GM21786 (cell line): ENCODE measurements at regions not wholly inside any gene's neighbourhood (a gene's known extent, or its start where the extent isn't known, plus 50 kb on each side); places are given as distances from the start of the nearest gene placed in this dataset.

Source experiments
- ATAC-seq: cut with Tn5 transposase; IDR thresholded peaks from one replicate; pipeline ENCODE4 v1.9.1; 2021; ENCODE audit not compliant: unreplicated experiment

DNA sequence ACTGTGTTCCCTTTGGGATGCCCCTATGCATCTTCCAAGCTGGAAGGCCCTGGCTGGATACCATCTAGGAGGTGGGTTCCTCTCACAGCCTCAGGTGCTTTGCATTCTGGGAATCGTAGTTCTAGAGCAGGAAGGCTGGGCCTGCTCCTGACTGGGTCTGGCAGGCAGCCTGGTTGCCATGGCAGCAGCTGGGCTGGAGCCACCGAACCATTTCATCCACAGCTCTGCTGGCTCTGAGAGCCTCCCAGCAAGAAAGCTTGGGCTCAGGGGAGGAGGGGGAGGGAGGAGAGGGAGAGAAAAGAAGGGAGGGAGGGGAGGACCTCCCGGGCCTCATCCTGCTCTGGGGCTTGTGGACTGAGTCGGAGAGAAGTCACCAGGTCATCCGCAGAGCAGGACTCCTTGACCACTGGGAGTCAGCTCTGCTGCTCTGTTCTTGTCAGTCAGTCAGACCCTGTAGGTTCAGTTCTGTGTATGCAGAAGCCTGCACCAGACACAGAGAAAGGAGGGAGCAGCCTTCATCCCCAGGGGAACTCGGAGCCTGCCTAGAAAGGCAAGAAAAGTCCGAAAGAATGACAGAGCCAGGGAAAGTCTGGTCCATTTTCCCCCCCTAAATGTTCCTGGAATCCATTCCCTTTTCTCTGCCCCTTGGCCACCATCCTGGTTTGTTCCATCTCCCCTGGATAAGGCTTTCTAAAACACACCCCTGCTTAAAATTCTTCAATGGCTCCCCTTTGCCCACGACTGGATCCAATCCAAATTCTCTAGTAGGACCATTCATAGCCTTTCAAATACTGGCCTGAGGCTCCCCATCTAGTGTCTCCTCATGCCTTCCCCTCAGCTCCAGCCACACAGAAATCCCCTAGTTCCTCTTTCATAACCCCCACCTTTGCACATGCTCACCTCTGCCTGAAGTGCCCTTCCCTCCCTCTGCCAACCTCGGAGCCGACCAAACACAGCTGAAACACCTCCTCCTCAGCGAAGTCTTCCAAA is 65.4 kb upstream of the ARAP3 start:
- ATAC-seq = peak; percentile 64

- ATAC-seq = no peak
Observed at GRCh38 chr5:141746395-141746794, 64.4 kb upstream of the ARAP3 start.

GRCh38 chr5:141745390-141745789 is 63.4 kb upstream of the ARAP3 start:
- no peak for ATAC-seq

DNA sequence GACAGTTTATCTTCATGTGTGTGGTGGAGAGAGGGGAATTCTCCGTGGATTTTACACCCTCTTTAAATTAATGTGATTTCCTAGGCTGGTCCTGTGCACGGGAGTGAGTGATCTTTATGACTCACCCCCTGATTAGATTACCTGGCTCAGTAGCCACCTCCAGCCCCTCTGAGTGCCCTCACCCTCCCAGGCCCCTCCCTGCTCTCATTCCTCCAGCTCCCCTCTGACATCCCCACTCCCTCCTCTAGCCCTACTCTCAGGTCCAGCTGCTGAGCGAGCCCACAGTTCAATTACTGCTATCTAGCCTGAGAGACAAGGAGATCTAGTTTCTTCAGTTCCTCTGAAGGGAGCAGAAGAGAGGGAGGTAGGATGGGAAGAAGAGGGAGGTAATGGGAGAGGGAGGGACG is 61.8 kb upstream of the ARAP3 start:
- ATAC-seq = no peak

DNA sequence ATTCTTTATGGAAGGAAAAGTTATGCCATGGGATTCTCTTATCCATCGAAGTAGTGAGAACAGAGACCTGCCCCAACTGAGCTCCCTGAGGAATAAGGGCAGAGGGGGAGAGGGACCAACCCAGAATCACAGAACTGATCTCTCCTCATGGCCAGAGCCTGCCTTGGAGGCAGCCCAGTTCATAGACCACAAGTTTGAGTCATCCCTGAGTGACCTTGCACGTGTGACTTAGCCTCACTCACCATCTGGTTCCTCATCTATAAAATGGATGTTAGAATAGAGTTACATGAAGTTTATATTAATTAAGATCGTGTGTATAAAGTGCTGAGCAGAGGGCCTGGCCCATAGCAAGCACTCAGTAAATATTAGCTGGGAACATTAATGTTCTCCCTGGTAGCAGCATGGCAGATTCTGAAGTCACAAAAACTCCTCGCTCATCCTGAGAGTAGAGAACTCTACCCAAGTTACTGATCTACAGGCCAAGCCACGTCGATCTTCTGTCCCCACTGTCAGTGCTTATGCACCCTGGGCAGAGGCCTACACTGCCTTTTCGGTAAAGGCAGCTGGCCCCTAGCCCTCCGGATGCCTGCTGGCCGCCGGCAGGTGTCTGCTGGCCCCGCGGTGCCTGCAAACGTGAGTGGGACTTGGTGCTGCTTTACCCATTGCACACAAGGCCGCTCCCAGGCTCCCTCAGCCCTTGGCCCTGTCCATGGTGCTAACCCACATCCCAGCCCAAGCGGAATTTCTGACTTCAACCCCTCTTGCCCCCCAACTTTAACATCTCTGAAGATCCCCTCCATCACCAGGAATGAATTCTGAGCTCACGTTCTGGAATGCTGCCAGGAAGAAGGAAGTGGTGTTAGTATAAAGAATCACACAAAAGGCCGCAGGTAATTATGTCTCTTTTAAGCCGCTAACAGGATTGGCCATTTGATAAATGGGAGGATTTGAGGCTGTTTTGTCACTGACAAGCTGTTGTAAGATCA is 61.1 kb upstream of the ARAP3 start:
- no peak for ATAC-seq

- no peak for ATAC-seq
Observed at GRCh38 chr5:141742144-141742543, 60.1 kb upstream of the ARAP3 start.

- ATAC-seq = no peak
Observed at GRCh38 chr5:141740885-141741284, 58.9 kb upstream of the ARAP3 start.

DNA sequence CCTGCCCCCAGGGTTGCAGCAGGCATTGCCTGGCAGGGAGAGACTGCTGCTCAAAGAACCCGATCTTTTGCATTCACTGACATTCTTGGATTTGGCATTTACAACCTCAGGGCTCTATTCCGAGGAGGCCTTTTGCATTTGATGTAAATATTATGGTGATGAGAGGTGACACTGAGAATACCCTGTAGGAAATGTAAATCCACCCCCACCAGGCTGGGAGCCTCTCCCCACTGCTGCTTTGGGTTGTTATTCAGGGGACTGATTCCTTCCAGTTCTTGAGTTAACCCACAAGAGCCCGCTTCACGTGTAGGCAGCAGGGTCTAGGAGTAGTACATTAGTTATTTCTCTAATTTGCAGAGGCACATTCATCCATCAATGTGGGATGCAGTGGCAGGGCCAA is 55.5 kb upstream of the ARAP3 start:
- no peak for ATAC-seq

- no peak for ATAC-seq
Observed at GRCh38 chr5:141735823-141736222, 53.8 kb upstream of the ARAP3 start.

DNA sequence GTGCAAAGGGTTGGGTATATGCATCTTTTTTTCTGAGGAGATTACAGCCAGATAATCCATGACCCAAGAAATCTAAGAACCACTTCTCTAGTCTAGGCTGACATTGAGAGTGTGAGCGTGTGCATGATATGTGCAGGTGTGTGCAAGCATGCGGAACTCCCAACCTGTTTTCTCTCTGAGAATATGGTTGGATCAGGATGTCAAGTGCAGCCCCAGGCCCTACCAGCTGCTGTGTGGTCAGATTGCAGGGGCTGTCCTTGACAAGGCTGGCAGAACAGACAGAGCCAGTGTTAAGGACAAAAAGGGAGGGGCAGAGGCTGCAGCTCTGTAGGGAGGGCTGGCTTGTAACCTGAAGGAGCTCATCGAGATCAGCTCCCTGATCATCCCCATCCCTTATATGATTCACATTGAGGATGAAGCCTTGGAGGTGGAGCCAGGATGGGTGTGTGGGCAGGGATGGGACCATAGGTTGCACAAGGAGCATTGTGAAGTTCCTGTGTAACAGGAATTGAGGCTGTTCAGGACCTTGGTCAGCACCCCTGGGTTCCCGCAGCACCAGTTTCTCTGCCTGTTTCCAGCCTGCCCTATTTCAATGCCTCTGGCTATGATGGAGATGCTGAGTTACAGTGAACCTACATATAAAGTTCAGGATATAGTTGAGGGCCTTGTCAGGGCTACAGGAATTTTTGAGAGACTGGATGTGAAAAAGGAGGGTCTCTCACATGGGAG is 52.6 kb upstream of the ARAP3 start:
- no peak for ATAC-seq

DNA sequence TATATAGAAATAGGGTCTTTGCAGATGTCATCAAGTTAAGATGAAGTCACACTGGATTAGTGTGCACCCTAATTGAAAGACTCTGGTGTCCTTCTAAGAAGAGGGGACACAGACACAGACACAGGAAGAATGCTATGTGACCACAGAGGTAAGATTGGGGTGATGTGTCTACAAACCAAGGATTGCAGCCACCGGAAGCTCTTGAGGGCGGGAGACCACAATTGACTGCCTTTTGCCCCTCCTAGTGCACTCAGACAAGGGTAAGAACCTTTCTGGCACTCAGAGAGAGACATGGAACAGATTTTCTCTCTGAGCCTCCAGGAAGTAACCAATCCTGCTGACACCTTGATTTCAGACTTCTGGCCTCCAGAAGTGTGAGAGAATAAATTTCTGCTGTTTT is 51.2 kb upstream of the ARAP3 start:
- ATAC-seq = no peak

DNA sequence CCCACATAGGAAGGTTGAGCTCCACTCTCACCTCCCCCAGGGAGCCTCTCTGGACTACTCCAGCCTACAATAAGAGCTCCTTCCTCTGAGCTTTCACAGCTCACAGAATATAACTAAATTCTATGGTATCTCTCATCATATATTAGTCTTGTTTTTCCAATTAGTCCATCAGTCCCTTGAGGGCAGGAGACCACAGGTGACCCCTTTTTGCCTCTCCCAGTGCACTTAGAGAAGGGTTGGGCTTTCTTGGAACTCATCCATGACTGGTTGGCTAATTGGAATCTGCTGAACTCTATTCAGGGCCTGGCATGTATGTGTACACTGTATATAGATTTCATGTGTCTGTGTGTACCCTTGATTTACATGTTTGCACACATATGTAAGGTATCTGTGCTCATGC is 50.4 kb upstream of the ARAP3 start:
- ATAC-seq = no peak
